ENCODE measurements at regions not wholly inside any gene's neighbourhood (a gene's known extent, or its start where the extent isn't known, plus 50 kb on each side); places are given as distances from the start of the nearest gene placed in this dataset.

DNA sequence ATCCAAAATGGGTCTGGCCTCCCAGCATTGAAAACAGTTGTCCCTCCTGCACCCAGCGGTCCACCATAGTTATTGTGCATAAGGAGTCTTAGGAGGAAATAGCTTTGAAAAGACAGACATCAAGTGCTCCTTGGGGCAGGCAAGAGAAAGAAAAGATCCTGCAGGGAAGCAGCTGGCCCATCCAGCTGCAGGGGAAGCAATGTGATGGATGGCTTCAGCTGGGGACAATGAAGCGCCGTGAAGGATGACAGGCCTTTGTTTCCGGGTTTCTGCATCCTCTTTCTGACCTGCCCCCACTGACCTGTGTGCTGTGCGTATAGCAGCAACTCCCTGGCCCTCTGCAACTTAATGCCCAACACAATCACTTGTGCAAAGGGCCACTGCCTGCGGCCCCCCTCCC, 142.9 kb upstream of the NCKAP5 start:
- Mint-ChIP-seq H3K4me3 (no peak overlapping the region), H3K27ac (ENCODE audit: low read depth) (no peak overlapping the region), H3K9me3 (peaks cover 14% of the 10 kb centered on the region), H3K4me1 (no peaks in the 10 kb centered on the region), H3K36me3 (ENCODE audit: insufficient read depth) (no peaks in the 10 kb centered on the region), H3K27me3 (peaks cover 13% of the 10 kb centered on the region)
- ATAC-seq (replicated peaks; ENCODE audit: extremely low read depth, poor library complexity, severe bottlenecking) (no peak), DNase-seq (ENCODE audit: low spot score in 2 of 2) (no peak)

DNA sequence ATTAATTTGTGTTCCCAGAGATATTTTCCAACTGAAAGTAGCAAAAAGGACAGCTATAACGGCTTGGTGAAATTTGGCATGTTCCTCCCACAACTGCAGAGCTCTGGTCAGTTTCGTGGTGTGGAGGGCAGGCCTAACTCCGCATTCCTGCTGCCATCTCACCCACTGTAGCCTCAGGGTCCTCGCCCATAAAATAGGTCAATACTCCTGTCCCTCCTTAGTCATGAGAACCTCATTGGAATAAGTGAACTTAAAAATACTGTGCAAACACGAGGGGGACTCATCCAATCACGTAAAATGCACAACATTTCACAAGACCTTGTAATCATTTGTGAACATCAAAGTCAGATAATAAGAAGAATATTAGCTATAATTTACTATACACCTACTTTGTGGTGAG, 143.5 kb upstream of the NCKAP5 start:
- Mint-ChIP-seq H3K4me1 (no peaks in the 10 kb centered on the region), H3K36me3 (ENCODE audit: insufficient read depth) (no peaks in the 10 kb centered on the region), H3K9me3 (peaks cover 14% of the 10 kb centered on the region), H3K27ac (ENCODE audit: low read depth) (no peak overlapping the region), H3K27me3 (peaks cover 13% of the 10 kb centered on the region), H3K4me3 (no peak overlapping the region)
- ATAC-seq (replicated peaks; ENCODE audit: extremely low read depth, poor library complexity, severe bottlenecking) = no peak
- no peak for DNase-seq (ENCODE audit: low spot score in 2 of 2)

DNA sequence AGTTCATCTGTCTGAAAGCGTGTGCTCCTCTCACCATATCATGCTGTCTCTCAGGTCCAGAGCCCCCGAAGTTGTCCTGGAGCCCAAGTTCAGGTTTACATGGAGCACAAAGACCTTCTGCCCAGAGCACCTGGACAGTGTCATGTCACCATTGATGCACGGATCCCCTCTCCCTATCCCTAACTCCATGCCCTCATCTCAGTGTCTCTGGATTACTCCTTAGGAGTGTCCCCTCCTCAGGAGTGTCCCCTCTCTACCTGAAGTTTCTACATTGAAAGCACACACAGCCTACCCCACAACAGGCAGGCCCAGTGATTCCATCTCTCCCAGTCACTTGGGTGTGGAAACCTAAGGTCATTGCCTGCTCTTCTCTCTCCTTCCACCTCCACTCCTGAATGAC, 144.1 kb upstream of the NCKAP5 start:
- Mint-ChIP-seq H3K36me3 (ENCODE audit: insufficient read depth) (no peaks in the 10 kb centered on the region), H3K27ac (ENCODE audit: low read depth) (no peak overlapping the region), H3K27me3 (peaks cover 13% of the 10 kb centered on the region), H3K4me3 (no peak overlapping the region), H3K9me3 (peaks cover 14% of the 10 kb centered on the region), H3K4me1 (no peaks in the 10 kb centered on the region)
- ATAC-seq (replicated peaks; ENCODE audit: extremely low read depth, poor library complexity, severe bottlenecking) (no peak), DNase-seq (ENCODE audit: low spot score in 2 of 2) (no peak)

DNA sequence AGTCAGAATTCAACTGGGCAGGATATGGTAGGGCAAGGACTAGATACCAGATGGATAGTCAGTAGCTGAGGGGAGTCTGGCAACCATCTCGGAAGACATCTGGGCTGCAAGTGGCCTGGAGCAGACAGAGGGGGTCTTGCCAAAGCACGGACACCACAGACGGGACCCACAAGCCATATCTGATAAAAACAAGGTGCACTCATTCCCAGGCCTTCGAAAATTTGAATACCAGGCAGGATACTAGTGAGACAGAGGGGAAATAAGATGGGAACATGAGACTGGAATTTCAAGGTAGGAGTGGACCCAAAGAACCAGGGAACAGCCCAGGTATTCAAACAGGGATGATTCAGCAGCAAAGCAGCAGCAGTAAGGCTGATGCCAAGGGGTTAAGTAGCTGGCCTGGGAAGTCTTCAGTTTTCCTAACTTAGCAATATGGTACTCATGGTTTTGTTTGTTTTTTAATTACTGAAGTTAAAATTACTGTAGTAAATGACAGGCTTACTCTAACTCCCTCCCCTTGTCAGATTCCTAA, 144.9 kb upstream of the NCKAP5 start:
- Mint-ChIP-seq H3K9me3 (peaks cover 14% of the 10 kb centered on the region), H3K36me3 (ENCODE audit: insufficient read depth) (no peaks in the 10 kb centered on the region), H3K27ac (ENCODE audit: low read depth) (no peak overlapping the region), H3K27me3 (peaks cover 13% of the 10 kb centered on the region), H3K4me3 (no peak overlapping the region), H3K4me1 (no peaks in the 10 kb centered on the region)
- DNase-seq (ENCODE audit: low spot score in 2 of 2) (no peak), ATAC-seq (replicated peaks; ENCODE audit: extremely low read depth, poor library complexity, severe bottlenecking) (no peak)

DNA sequence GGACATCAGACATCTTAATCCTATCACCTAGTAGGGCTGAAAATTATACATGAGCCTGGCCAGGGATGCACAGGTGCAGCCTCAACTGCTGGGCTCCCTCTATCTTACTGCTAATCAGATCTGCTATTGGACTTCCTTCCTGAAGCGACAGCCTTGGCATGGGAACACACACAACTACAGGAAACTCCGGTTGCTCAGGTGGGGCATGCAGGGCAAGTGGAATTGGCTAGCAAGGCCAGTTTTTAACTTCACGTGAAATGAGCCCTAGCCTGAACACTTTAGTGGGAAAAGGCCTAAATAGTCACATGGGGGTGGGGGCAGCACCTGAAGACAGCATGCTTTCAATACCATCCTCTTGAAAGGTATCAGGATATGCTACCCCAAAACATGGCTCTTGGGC, 147.9 kb upstream of the NCKAP5 start:
- H3K9me3 Mint-ChIP-seq = peaks cover 6% of the 10 kb centered on the region

DNA sequence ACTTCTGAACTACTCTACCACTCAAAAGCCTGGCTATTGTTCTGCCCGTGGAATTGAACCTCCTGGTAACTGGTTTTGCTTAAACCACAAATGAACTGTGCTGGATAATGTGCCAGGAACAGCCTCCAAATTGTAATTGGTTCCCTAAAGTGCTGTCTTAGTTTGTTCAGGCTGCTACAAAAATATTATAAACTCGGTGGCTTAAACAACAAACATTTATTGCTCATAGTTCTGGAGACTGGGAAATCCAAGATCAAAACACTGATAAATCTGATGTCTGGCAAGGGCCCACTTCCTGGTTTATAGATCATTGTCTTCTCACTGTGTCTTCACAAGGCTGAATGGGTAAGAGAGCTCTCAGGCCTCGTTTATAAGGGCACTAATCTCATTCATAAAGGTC, 149.2 kb upstream of the NCKAP5 start:
- no peaks in the 10 kb centered on the region for H3K36me3 Mint-ChIP-seq (ENCODE audit: insufficient read depth)
- peaks cover 4% of the 10 kb centered on the region for H3K9me3 Mint-ChIP-seq
- H3K27me3 Mint-ChIP-seq = peaks cover 6% of the 10 kb centered on the region
- no peaks in the 10 kb centered on the region for H3K4me1 Mint-ChIP-seq
- H3K4me3 Mint-ChIP-seq = no peak overlapping the region
- no peak for ATAC-seq (replicated peaks; ENCODE audit: extremely low read depth, poor library complexity, severe bottlenecking)
- no peak for DNase-seq (ENCODE audit: low spot score in 2 of 2)
- no peak overlapping the region for H3K27ac Mint-ChIP-seq (ENCODE audit: low read depth)

More for the DNA sequence above, 147.9 kb upstream of the NCKAP5 start:
- H3K4me1 Mint-ChIP-seq = no peaks in the 10 kb centered on the region
- H3K36me3 Mint-ChIP-seq (ENCODE audit: insufficient read depth) = no peaks in the 10 kb centered on the region
- peaks cover 13% of the 10 kb centered on the region for H3K27me3 Mint-ChIP-seq
- no peak overlapping the region for H3K27ac Mint-ChIP-seq (ENCODE audit: low read depth)
- H3K4me3 Mint-ChIP-seq = no peak overlapping the region
- DNase-seq (ENCODE audit: low spot score in 2 of 2) (no peak), ATAC-seq (replicated peaks; ENCODE audit: extremely low read depth, poor library complexity, severe bottlenecking) (no peak)

DNA sequence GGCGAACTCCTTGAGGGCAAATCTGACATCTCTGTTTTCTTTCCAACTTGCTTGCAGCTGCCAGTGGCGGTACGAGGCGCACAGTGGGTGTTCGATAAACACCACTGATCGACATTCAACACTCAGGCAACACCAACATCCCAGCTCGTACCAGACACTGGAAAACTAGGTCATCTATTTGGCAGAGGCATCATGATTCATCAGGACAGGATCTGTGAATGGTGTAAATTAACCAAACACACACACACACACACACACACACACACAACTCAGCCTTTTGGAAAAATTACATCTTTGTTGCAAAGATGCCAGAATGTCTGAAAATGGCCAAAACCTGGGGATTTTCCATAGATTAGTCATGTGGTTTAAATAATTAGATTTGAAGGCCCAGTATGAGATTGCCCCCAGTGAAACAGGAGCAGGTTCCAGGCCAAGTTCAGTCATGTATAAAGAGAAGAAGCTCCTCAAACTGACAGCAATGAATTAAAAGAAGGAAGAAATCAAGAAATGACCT, 150.5 kb upstream of the NCKAP5 start:
- no peaks in the 10 kb centered on the region for H3K4me1 Mint-ChIP-seq
- no peak overlapping the region for H3K27ac Mint-ChIP-seq (ENCODE audit: low read depth)
- no peak overlapping the region for H3K4me3 Mint-ChIP-seq
- DNase-seq (ENCODE audit: low spot score in 2 of 2) = no peak
- ATAC-seq (replicated peaks; ENCODE audit: extremely low read depth, poor library complexity, severe bottlenecking) = no peak
- no peaks in the 10 kb centered on the region for H3K9me3 Mint-ChIP-seq
- H3K36me3 Mint-ChIP-seq (ENCODE audit: insufficient read depth) = no peaks in the 10 kb centered on the region
- H3K27me3 Mint-ChIP-seq = no peaks in the 10 kb centered on the region

DNA sequence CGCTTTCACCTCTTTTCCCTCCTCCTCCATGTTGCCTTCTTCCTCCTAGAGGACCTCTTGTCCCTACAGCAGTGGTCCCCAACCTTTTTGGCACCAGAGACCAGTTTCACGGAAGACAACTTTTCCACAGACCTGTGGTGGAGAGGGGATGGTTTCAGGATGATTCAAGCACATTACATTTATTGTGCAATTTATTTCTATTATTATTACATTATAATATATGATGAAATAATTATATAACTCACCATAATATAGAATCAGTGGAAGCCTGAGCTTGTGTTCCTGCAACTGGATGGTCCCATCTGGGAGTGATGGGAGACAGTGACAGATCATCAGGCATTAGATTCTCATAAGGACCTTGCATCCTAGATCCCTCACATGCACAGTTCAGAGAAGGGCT, 152.2 kb upstream of the NCKAP5 start:
- no peak for ATAC-seq (replicated peaks; ENCODE audit: extremely low read depth, poor library complexity, severe bottlenecking)
- no peaks in the 10 kb centered on the region for H3K4me1 Mint-ChIP-seq
- H3K36me3 Mint-ChIP-seq (ENCODE audit: insufficient read depth) = no peaks in the 10 kb centered on the region
- H3K4me3 Mint-ChIP-seq = no peak overlapping the region
- DNase-seq (ENCODE audit: low spot score in 2 of 2) = no peak
- no peaks in the 10 kb centered on the region for H3K27me3 Mint-ChIP-seq
- H3K9me3 Mint-ChIP-seq = no peaks in the 10 kb centered on the region
- no peak overlapping the region for H3K27ac Mint-ChIP-seq (ENCODE audit: low read depth)

DNA sequence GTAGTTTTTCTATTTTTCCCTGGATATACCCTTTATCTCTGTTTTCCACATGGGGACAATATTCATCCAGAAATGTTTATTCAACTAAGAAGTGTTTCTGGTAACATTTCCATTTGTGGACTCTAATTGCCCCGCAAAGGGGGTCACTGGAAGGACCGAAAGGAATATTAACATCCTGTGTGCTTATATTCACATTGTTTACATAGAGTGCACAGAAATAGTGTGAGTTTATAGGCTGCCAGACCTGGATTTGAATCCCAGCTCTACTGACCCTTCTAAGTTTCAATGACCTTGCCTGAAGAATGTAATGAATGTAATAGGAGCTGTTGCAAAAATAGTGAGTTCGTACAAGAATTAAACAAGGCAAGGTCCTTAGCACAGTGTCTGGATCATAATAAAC, 152.9 kb upstream of the NCKAP5 start:
- H3K27me3 Mint-ChIP-seq = no peaks in the 10 kb centered on the region
- no peaks in the 10 kb centered on the region for H3K4me1 Mint-ChIP-seq
- no peak overlapping the region for H3K27ac Mint-ChIP-seq (ENCODE audit: low read depth)
- H3K36me3 Mint-ChIP-seq (ENCODE audit: insufficient read depth) = no peaks in the 10 kb centered on the region
- DNase-seq (ENCODE audit: low spot score in 2 of 2) = no peak
- H3K9me3 Mint-ChIP-seq = no peaks in the 10 kb centered on the region
- no peak overlapping the region for H3K4me3 Mint-ChIP-seq
- ATAC-seq (replicated peaks; ENCODE audit: extremely low read depth, poor library complexity, severe bottlenecking) = no peak

DNA sequence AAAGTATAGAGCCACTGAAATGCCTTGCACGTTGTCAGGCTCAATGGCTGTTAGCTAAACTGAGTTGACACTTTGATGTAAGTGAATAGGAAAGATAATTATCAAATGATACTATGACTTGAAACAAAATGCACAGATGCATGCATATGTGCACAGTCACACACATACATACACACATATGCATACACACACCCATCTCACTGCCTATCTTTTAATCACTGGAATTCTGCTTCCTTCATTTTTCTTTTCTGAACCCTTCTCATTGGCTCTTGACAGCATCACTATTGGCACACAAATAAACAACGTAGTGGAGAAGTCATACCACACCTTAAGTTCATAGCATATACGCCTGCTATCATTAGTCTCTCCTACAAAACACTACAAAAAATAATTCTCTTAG, 154.9 kb upstream of the NCKAP5 start:
- no peaks in the 10 kb centered on the region for H3K27me3 Mint-ChIP-seq
- H3K9me3 Mint-ChIP-seq = no peaks in the 10 kb centered on the region
- H3K4me1 Mint-ChIP-seq = peaks cover 6% of the 10 kb centered on the region
- no peaks in the 10 kb centered on the region for H3K36me3 Mint-ChIP-seq (ENCODE audit: insufficient read depth)
- DNase-seq (ENCODE audit: low spot score in 2 of 2) (no peak), ATAC-seq (replicated peaks; ENCODE audit: extremely low read depth, poor library complexity, severe bottlenecking) (no peak)
- H3K4me3 Mint-ChIP-seq = no peak overlapping the region
- no peak overlapping the region for H3K27ac Mint-ChIP-seq (ENCODE audit: low read depth)

DNA sequence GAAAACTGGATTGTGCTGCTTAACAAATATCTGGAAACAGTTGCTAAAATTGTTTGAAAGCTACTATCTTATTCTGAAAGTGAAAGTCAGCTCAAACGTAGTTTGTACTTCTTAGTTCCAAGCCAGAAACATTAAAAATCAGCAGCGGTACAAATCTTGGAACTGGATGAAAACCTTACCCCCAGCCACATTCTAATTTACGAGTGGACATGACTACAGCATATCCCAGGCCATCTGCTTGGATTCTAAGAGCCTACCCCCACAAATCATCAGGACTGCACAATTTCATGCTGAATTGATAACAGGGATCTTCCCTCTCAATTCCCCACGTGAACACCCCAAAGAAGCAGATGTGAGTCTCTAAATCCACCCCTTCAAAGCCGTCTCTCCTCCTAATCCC, 158.7 kb upstream of the NCKAP5 start:
- DNase-seq (ENCODE audit: low spot score in 2 of 2) (no peak), ATAC-seq (replicated peaks; ENCODE audit: extremely low read depth, poor library complexity, severe bottlenecking) (no peak)
- peaks cover 6% of the 10 kb centered on the region for H3K4me1 Mint-ChIP-seq
- H3K9me3 Mint-ChIP-seq = no peaks in the 10 kb centered on the region
- no peaks in the 10 kb centered on the region for H3K36me3 Mint-ChIP-seq (ENCODE audit: insufficient read depth)
- no peaks in the 10 kb centered on the region for H3K27me3 Mint-ChIP-seq
- no peak overlapping the region for H3K4me3 Mint-ChIP-seq
- no peak overlapping the region for H3K27ac Mint-ChIP-seq (ENCODE audit: low read depth)

DNA sequence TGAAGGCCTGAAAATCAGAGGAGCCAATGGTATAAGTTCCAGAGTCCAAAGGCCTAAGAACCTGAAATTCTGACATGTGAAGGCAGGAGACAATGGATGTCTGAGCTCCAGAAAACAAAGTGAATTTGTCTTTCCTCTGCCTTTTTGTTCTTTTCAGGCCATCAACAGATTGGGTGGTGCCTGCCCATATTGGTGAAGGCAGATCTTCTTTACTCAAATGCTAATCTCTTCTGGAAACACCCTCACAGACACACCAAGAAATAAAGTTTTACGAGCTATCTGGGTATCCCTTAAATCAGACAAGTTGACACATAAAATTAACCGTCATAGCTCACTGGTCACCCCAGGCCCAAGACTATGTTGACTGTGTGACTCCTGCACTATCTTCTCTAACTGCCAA, 163.8 kb upstream of the NCKAP5 start:
- no peak for ATAC-seq (replicated peaks; ENCODE audit: extremely low read depth, poor library complexity, severe bottlenecking)
- Mint-ChIP-seq H3K4me3 (no peak overlapping the region), H3K27me3 (no peaks in the 10 kb centered on the region), H3K4me1 (peaks cover 5% of the 10 kb centered on the region), H3K36me3 (ENCODE audit: insufficient read depth) (no peaks in the 10 kb centered on the region), H3K9me3 (peaks cover 11% of the 10 kb centered on the region), H3K27ac (ENCODE audit: low read depth) (no peak overlapping the region)
- DNase-seq (ENCODE audit: low spot score in 2 of 2) = no peak

DNA sequence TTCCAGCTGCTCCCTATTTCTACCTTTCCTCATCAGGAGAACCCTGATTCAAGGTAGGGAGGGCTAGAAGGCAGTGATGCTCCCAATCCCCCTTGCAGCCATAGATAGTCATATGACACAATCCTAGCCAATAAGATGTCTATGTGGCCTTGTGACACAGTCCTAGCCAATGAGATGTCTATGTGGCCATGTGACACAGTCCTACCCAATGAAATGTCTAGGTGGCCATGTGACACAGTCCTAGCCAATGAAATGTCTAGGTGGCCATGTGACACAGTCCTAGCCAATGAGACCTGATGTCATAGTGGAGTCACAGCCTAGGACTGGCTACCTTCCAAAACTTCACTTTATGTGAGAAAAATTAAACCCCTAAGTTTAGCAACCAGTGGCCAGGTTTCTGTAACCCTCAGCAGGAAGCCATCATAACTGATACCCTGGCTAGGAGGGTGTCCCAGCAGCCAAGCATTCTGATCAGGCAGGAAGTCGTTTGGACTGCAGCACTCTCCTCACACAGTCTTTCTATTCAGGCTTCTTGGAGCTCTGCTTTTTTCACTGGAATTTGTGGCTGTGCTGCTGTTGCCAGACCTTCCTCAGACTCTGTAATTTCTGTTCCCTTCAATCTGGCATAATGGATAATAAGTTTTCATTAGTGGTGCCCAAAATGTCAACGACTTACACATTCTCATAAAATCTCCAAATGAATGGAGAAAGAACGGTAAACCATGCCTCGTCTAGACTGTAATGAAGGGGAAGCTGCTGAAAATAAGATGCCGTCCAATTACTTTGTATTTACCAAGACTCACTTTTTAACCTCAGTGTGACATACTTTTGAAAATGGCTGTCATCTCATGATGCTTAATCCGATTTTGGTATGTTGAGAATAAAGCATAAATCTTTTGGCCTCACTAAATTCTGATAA, 165.0 kb upstream of the NCKAP5 start:
- Mint-ChIP-seq H3K36me3 (ENCODE audit: insufficient read depth) (no peaks in the 10 kb centered on the region), H3K4me3 (no peak overlapping the region), H3K27ac (ENCODE audit: low read depth) (no peak overlapping the region), H3K27me3 (no peaks in the 10 kb centered on the region), H3K9me3 (peaks cover 11% of the 10 kb centered on the region), H3K4me1 (no peaks in the 10 kb centered on the region)
- ATAC-seq (replicated peaks; ENCODE audit: extremely low read depth, poor library complexity, severe bottlenecking) = no peak
- DNase-seq (ENCODE audit: low spot score in 2 of 2) = no peak

Data from central memory CD8-positive, alpha-beta T cell (primary cell).